Panc1 (cell line): ENCODE measurements at regions not wholly inside any gene's neighbourhood (a gene's known extent, or its start where the extent isn't known, plus 50 kb on each side); places are given as distances from the start of the nearest gene placed in this dataset.
A peak's percentile ranks its signal among the peaks of the same experiment; 100 is the strongest.

ENCODE experiments used
- ATAC-seq: fragments of 200-7000 bp; cut with Tn5 transposase; 2 replicates; pipeline ENCODE4 v1.9.1; 2020; ENCODE audit warnings: mild to moderate bottlenecking, moderate library complexity
- BruUV-seq: library from RNA; stranded (reverse); fragments of 400-500 nt; replicated peaks from 2 replicates; lab custom pipeline; 2021; lab: Mats Ljungman, UMichigan
- CTCF ChIA-PET: fragments of 300-600 bp; sonication (Branson Sonifier 250); formaldehyde crosslinking; loops from one replicate; lab custom pipeline; 2022; ENCODE audit warnings: antibody characterized with exemption; lab: Charles Lee
- POLR2A ChIA-PET: fragments of 300-600 bp; sonication (Branson Sonifier 250); formaldehyde crosslinking; loops from one replicate; lab custom pipeline; 2022; ENCODE audit warnings: antibody characterized with exemption; lab: Charles Lee
- DNase-seq: peaks from one replicate; pipeline ENCODE4 v3.0.0-alpha.2; 2010; ENCODE audit warnings: low read depth, low spot score
- H3K27ac ChIP-seq: 2 replicates; pipeline ENCODE4 v1.5.1; 2011; ENCODE audit warnings: mild to moderate bottlenecking, low read length, inconsistent platforms
- H3K27me3 ChIP-seq: fragments of 200-500 bp; sonication (Bioruptor generic); 2 replicates; pipeline ENCODE4 v1.6.0; 2014; ENCODE audit warnings: low read length, inconsistent platforms; ENCODE audit not compliant: control insufficient read depth, insufficient read depth
- H3K36me3 ChIP-seq: fragments of 200-500 bp; sonication (Bioruptor generic); 2 replicates; pipeline ENCODE4 v1.5.1; 2014; ENCODE audit warnings: inconsistent platforms, mild to moderate bottlenecking, low read length, moderate library complexity; ENCODE audit not compliant: control insufficient read depth, insufficient read depth
- H3K4me1 ChIP-seq: 2 replicates; pipeline ENCODE4 v1.5.1; 2011; ENCODE audit warnings: inconsistent platforms, mild to moderate bottlenecking, low read length, moderate library complexity; ENCODE audit not compliant: control insufficient read depth, insufficient read depth
- H3K4me3 ChIP-seq, 2 experiments: 2 replicates each; pipeline ENCODE4 v1.5.1; 2011 to 2012; ENCODE audit warnings: low read depth in 2 of 2, low read length in 2 of 2, mild to moderate bottlenecking in 2 of 2, inconsistent platforms in 1 of 2, moderate library complexity in 1 of 2
- H3K9me3 ChIP-seq: fragments of 200-500 bp; sonication (Bioruptor generic); 2 replicates; pipeline ENCODE4 v1.5.1; 2014; ENCODE audit warnings: low read depth, mild to moderate bottlenecking, inconsistent platforms, low read length, moderate library complexity; ENCODE audit not compliant: control insufficient read depth, insufficient read depth
- POLR2AphosphoS5 ChIP-seq: IDR thresholded peaks from 2 replicates; pipeline ENCODE4 v1.6.1; 2012; ENCODE audit warnings: mild to moderate bottlenecking, low read depth, low read length, moderate library complexity
- REST ChIP-seq, 2 experiments: IDR thresholded peaks; 2 replicates each; pipeline ENCODE4 v1.6.1; 2011 to 2012; ENCODE audit warnings: low read depth in 2 of 2, control low read depth in 1 of 2, low read length in 1 of 2, mild to moderate bottlenecking in 1 of 2, moderate library complexity in 1 of 2; ENCODE audit not compliant: insufficient read depth in 1 of 2
- SIN3A ChIP-seq: IDR thresholded peaks from 2 replicates; pipeline ENCODE4 v1.6.1; 2012; ENCODE audit warnings: low read depth, mild to moderate bottlenecking, low read length, moderate library complexity, borderline replicate concordance; ENCODE audit not compliant: insufficient read depth
- TCF7L2 ChIP-seq: IDR thresholded peaks from 2 replicates; pipeline ENCODE4 v1.6.1; 2011; ENCODE audit warnings: mild to moderate bottlenecking, low read depth, low read length, inconsistent platforms
- in situ Hi-C: cut with HindIII; loops from 2 replicates; pipeline ENCODE4 v1.10.0; 2016; ENCODE audit warnings: low sequenced_read_pairs, low pct_unique_long_range_greater_than_20kb
- intact Hi-C: fragments of 100-400 bp; cut with micrococcal nuclease; formaldehyde crosslinking; loops from one replicate; pipeline ENCODE4 v1.10.0; 2022; ENCODE audit not compliant: unreplicated experiment
- TF ChIP-seq, protein P1 (sequence below): fragments of 450-650 bp; IDR thresholded peaks from 2 replicates; pipeline ENCODE4 v1.5.1; 2017; ENCODE audit warnings: mild to moderate bottlenecking

GRCh38 chrX:80285131-80285773, 135.0 kb upstream of the TENT5D start:
- ChIA-PET CTCF (no interaction called here), POLR2A (no interaction called here)
- in situ Hi-C loops, result no loop called here
- Histone ChIP-seq H3K27ac (no peak overlapping the region), H3K36me3 (no peaks in the 10 kb centered on the region), H3K27me3 (no peaks in the 10 kb centered on the region), H3K4me3 (no peak overlapping the region), H3K4me1 (no peaks in the 10 kb centered on the region), H3K9me3 (no peaks in the 10 kb centered on the region)
- ATAC-seq, result no peak
- intact Hi-C loops, result no loop called here
- no TSS peak for BruUV-seq
- TF ChIP-seq, protein P1, sequence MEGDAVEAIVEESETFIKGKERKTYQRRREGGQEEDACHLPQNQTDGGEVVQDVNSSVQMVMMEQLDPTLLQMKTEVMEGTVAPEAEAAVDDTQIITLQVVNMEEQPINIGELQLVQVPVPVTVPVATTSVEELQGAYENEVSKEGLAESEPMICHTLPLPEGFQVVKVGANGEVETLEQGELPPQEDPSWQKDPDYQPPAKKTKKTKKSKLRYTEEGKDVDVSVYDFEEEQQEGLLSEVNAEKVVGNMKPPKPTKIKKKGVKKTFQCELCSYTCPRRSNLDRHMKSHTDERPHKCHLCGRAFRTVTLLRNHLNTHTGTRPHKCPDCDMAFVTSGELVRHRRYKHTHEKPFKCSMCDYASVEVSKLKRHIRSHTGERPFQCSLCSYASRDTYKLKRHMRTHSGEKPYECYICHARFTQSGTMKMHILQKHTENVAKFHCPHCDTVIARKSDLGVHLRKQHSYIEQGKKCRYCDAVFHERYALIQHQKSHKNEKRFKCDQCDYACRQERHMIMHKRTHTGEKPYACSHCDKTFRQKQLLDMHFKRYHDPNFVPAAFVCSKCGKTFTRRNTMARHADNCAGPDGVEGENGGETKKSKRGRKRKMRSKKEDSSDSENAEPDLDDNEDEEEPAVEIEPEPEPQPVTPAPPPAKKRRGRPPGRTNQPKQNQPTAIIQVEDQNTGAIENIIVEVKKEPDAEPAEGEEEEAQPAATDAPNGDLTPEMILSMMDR, result peak; percentile 69
- no peak for TF ChIP-seq REST (IDR thresholded peaks at IDR 0.05; ENCODE audit: insufficient read depth in 1 of 2, low read depth in 2 of 2, low read length in 1 of 2)
- peak; percentile 2 for DNase-seq

DNA sequence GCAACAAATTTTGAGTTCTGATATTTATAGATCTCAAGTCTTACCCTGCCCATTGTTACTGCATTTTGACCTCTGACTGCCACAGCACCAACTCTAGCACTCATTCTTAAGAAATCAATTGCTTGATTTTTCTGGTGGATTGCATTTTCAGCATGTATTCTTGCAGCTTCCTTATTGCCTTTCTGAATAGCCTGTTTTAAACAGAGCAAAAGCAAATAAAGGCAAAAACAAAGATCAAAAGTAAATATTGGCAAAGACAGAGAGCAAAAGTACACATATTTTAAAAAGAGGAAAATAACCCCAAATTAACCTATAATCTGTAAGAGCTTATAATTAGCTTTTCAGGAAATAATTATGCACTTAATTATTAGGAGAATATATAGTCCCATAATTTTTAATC, 129.4 kb upstream of the TENT5D start:
- intact Hi-C loops, result no loop called here
- Histone ChIP-seq H3K27ac (no peak overlapping the region), H3K36me3 (no peaks in the 10 kb centered on the region), H3K4me1 (no peaks in the 10 kb centered on the region), H3K9me3 (no peaks in the 10 kb centered on the region), H3K4me3 (no peak overlapping the region), H3K27me3 (no peaks in the 10 kb centered on the region)
- POLR2A ChIA-PET, result no interaction called here
- in situ Hi-C loops, result no loop called here
- no TSS peak for BruUV-seq
- CTCF ChIA-PET, result no interaction called here
- TF ChIP-seq, protein P1, result no peak
- TF ChIP-seq TCF7L2 (no peak), SIN3A (no peak), REST (IDR thresholded peaks at IDR 0.05; ENCODE audit: insufficient read depth in 1 of 2, low read depth in 2 of 2, low read length in 1 of 2) (no peak), POLR2AphosphoS5 (no peak)
- ATAC-seq (no peak), DNase-seq (no peak)
